Psoas muscle (tissue), 7 donors: ENCODE measurements at regions not wholly inside any gene's neighbourhood (a gene's known extent, or its start where the extent isn't known, plus 50 kb on each side); places are given as distances from the start of the nearest gene placed in this dataset.

Experiments
- ATAC-seq, 4 donors: fragments of 200-7000 bp; cut with Tn5 transposase; one replicate each; pipeline ENCODE4 v1.9.1; 2020; ENCODE audit warnings: moderate library complexity in 3 of 4, mild to moderate bottlenecking in 2 of 4
- DNase-seq, 2 donors: peaks; one replicate each; pipeline ENCODE4 v3.0.0-alpha.2; 2020
- H3K27ac ChIP-seq: fragments of 200-600 bp; one replicate; pipeline ENCODE4 v1.8.0; 2022
- H3K27me3 ChIP-seq, 3 donors: fragments of 200-600 bp in 1 of 3; one replicate each; pipeline versions ENCODE4 v1.6.1 to v1.8.0; 2013 to 2022; ENCODE audit warnings: low read length in 2 of 3, mild to moderate bottlenecking in 2 of 3, moderate library complexity in 1 of 3; ENCODE audit not compliant: insufficient read depth in 3 of 3
- H3K36me3 ChIP-seq, 2 donors: fragments of 200-600 bp in 1 of 2; one replicate each; pipeline versions ENCODE4 v1.6.1 to v1.8.0; 2013 to 2022; ENCODE audit warnings: low read depth in 1 of 2, mild to moderate bottlenecking in 1 of 2, moderate library complexity in 1 of 2; ENCODE audit not compliant: insufficient read depth in 1 of 2
- H3K4me1 ChIP-seq: fragments of 200-600 bp; one replicate; pipeline ENCODE4 v1.8.0; 2022
- H3K4me3 ChIP-seq: fragments of 200-600 bp; one replicate; pipeline ENCODE4 v1.8.0; 2022; ENCODE audit warnings: mild to moderate bottlenecking
- H3K9me3 ChIP-seq: fragments of 200-600 bp; one replicate; pipeline ENCODE4 v1.8.0; 2022
- WGBS, 3 donors: extraction: QIAGEN DNeasy Blood & Tissue Kit; methylation state at CpG; one replicate each; pipeline versions ENCODE4 v1.1.6 to v1.1.7; 2013; 5-methylcytosine and 5-hydroxymethylcytosine counted together
- intact Hi-C, 2 donors: fragments of 100-400 bp; cut with DNase I; formaldehyde crosslinking; loops; one replicate each; pipeline versions ENCODE4 v1.11.0 to v1.14.2; 2022
- TF ChIP-seq, protein P1 (sequence below): fragments of 200-600 bp; IDR thresholded peaks from one replicate; pipeline ENCODE4 v1.8.0; 2022; ENCODE audit warnings: antibody characterized with exemption
- donor health status: healthy with polysubstance abuse.
- donor health status: DM: no; HTN: no; CAD: no; lungs with moderate emphysema.
- donor health status: Bipolar disorder and iron deficiency.
- donor health status: healthy.
- donor health status: DM: yes; HTN: yes; CAD: no.
- donor health status: DM: no; HTN: no; CAD: no.
- donor health status: DM: yes; HTN: yes; CAD: no.

DNA sequence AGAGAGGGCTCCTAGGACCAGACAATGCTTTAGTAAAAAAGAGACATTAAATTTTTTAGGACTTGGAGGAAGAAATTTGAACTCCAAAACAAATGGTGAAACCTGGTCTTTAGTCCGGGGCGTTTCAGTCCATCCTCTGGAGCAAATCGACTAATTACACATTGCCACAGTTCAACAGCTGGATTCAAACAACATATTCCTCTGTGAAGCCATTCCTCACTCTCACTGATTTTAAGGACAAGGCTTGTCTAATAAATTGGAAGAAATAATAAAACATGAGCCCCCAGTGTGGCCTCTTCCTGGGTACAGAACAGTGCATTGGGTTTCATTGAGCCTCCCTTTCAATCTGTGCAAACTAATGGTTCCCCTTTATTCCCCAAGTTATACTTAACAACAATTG lies 165.1 kb downstream of the UCK2 start:
- TF ChIP-seq, protein P1, sequence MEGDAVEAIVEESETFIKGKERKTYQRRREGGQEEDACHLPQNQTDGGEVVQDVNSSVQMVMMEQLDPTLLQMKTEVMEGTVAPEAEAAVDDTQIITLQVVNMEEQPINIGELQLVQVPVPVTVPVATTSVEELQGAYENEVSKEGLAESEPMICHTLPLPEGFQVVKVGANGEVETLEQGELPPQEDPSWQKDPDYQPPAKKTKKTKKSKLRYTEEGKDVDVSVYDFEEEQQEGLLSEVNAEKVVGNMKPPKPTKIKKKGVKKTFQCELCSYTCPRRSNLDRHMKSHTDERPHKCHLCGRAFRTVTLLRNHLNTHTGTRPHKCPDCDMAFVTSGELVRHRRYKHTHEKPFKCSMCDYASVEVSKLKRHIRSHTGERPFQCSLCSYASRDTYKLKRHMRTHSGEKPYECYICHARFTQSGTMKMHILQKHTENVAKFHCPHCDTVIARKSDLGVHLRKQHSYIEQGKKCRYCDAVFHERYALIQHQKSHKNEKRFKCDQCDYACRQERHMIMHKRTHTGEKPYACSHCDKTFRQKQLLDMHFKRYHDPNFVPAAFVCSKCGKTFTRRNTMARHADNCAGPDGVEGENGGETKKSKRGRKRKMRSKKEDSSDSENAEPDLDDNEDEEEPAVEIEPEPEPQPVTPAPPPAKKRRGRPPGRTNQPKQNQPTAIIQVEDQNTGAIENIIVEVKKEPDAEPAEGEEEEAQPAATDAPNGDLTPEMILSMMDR: no peak
- H3K4me3 ChIP-seq: no peak overlapping the region
- H3K4me1 ChIP-seq: no peaks in the 10 kb centered on the region
- no peaks in the 10 kb centered on the region for H3K27me3 ChIP-seq
- 21 to 40% (median 29%) methylated on average over 3 of the region's 3 CpGs for WGBS, 3 donors
- no peaks in the 10 kb centered on the region for H3K9me3 ChIP-seq
- ATAC-seq: no peak
- H3K27ac ChIP-seq: no peak overlapping the region
- no peak for DNase-seq
- no peaks in the 10 kb centered on the region for H3K36me3 ChIP-seq
- intact Hi-C loops: loop anchor here in 1 of 2 donors (5.0 kb wide), 1 partner anchor 615 kb away; no protein-coding TSS in a partner anchor

DNA sequence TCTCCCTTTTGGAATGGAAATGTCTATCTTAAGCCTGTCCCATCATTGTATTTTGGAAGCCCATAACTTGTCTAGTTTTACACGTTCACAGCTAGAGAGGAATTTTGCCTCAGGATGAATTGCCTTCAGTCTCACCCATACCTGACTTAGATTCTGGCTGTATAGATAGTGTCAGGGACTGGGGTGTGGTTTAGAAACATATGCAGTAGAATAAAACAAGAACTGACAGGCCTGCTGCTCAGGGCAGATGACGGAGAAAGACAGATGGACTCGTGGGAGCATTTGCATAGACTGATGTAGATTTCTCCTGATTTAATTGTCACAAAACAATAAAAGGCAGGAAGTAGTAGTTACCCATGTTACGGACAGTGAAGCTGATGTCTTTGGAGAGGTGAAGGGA lies 166.7 kb downstream of the UCK2 start:
- H3K27ac ChIP-seq: no peak overlapping the region
- H3K9me3 ChIP-seq: no peaks in the 10 kb centered on the region
- H3K27me3 ChIP-seq: no peaks in the 10 kb centered on the region
- 82 to 83% (median 82%) methylated on average over 4 of the region's 4 CpGs for WGBS, 3 donors
- H3K4me1 ChIP-seq: no peaks in the 10 kb centered on the region
- TF ChIP-seq, protein P1: no peak
- no peak for DNase-seq
- no peaks in the 10 kb centered on the region for H3K36me3 ChIP-seq
- intact Hi-C loops: loop anchor here in 1 of 2 donors (5.0 kb wide), 1 partner anchor 613 kb away; no protein-coding TSS in a partner anchor
- no peak for ATAC-seq
- no peak overlapping the region for H3K4me3 ChIP-seq

DNA sequence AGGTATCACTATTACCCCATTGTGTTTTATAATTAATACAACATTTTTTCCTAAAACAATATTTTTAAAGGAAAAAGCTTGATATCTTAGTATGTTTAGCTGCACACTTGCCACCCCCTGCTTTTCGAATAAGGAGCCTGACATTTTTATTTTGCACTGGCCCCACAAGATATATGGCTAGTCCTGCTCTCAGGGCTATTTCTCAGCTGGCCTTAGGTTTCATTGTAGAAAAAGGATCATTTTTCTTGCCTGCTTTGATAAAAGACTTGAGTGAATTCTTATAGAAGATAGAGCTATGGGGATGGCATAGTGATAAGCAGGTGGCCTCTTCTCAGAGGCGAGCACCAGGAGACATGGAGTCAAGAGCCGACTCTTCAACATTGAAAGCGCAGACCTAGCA lies 167.0 kb downstream of the FAM78B start:
- TF ChIP-seq, protein P1: no peak
- Histone ChIP-seq H3K27ac (no peak overlapping the region), H3K9me3 (no peaks in the 10 kb centered on the region), H3K4me3 (no peak overlapping the region), H3K36me3 (no peaks in the 10 kb centered on the region), H3K4me1 (no peaks in the 10 kb centered on the region), H3K27me3 (no peaks in the 10 kb centered on the region)
- DNase-seq: no peak
- 76 to 82% (median 80%) methylated on average over 4 of the region's 4 CpGs for WGBS, 3 donors
- intact Hi-C loops: no loop called here
- ATAC-seq: no peak

DNA sequence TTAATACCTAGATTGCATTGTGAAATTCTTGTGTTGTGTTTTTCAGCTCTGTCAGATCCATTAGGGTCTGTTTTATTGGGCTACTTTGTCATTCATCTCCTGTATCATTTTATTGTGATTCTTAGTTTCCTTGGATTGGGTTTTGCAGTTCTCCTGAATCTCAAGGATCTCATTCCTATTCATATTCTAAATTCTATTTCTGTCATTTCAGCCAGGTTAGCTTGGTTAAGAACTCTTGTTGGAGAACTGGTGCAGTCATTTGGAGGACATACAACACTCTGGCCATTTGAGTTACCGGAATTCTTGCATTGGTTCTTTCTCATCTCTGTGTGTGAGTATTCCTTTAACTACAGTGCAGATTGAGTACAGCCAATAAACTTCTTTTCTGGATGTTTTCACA lies 159.6 kb downstream of the FAM78B start:
- H3K9me3 ChIP-seq: no peaks in the 10 kb centered on the region
- H3K27ac ChIP-seq: no peak overlapping the region
- 91 to 97% (median 97%) methylated on average over 1 of the region's 1 CpG for WGBS, 3 donors
- no peak overlapping the region for H3K4me3 ChIP-seq
- DNase-seq (no peak), ATAC-seq (no peak)
- intact Hi-C loops: no loop called here
- no peaks in the 10 kb centered on the region for H3K36me3 ChIP-seq
- no peaks in the 10 kb centered on the region for H3K4me1 ChIP-seq
- TF ChIP-seq, protein P1: no peak
- peaks cover 0 to 4% (median 0%) of the 10 kb centered on the region in 3 donors for H3K27me3 ChIP-seq

DNA sequence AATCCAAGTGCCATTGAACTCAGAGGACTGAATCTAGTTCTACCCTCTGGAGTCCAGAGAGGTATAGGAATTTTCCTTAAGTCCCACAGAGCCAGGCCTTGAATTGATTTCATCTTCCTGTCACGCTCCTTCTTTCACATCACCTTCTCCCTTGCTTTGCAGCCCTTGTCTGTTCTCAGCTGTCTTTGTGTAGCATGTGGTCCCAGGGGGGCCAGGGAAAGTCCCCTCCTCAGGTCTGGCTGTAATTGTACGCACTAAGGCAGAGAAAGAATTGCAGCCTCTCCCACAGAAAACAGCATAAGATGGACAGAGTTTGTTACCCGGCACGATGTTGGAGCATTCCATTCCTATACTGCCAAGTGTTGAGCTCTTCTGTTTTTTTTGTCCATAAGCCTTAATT lies 153.6 kb downstream of the FAM78B start:
- Histone ChIP-seq H3K4me3 (no peak overlapping the region), H3K9me3 (no peaks in the 10 kb centered on the region), H3K27me3 (peaks cover 0 to 4% (median 0%) of the 10 kb centered on the region in 3 donors), H3K4me1 (no peaks in the 10 kb centered on the region), H3K27ac (no peak overlapping the region), H3K36me3 (no peaks in the 10 kb centered on the region)
- 78 to 81% (median 78%) methylated on average over 4 of the region's 4 CpGs for WGBS, 3 donors
- no peak for ATAC-seq
- TF ChIP-seq, protein P1: no peak
- intact Hi-C loops: no loop called here
- no peak for DNase-seq
